PC-9 (cell line): ENCODE measurements at regions not wholly inside any gene's neighbourhood (a gene's known extent, or its start where the extent isn't known, plus 50 kb on each side); places are given as distances from the start of the nearest gene placed in this dataset.

Source experiments
- BruUV-seq: library from RNA; stranded (reverse); fragments of 400-500 nt; replicated peaks from 2 replicates; lab custom pipeline; 2021; lab: Mats Ljungman, UMichigan
- CTCF ChIA-PET: fragments of 300-600 bp; sonication (Branson Sonifier 250); formaldehyde crosslinking; loops from one replicate; lab custom pipeline; 2022; ENCODE audit warnings: antibody characterized with exemption; lab: Charles Lee
- POLR2A ChIA-PET: fragments of 300-600 bp; sonication (Branson Sonifier 250); formaldehyde crosslinking; loops from one replicate; lab custom pipeline; 2022; ENCODE audit warnings: antibody characterized with exemption; ENCODE audit not compliant: unreplicated experiment; lab: Charles Lee
- DNase-seq, 2 experiments: peaks; one replicate each; pipeline versions ENCODE4 v3.0.0 to v3.0.0-alpha.2; 2015 to 2022; ENCODE audit warnings: mixed read lengths in 1 of 2
- H2AFZ ChIP-seq: fragments of 200-600 bp; sonication (generic); 2 replicates; pipeline ENCODE4 v1.8.1; 2017; ENCODE audit warnings: antibody characterized with exemption
- H3F3A ChIP-seq: fragments of 200-600 bp; sonication (generic); 2 replicates; pipeline ENCODE4 v1.8.1; 2017; ENCODE audit warnings: antibody characterized with exemption, mild to moderate bottlenecking, low read depth; ENCODE audit not compliant: insufficient read depth
- H3K27ac ChIP-seq: fragments of 200-600 bp; sonication (generic); 2 replicates; pipeline ENCODE4 v1.6.1; 2016; ENCODE audit warnings: mixed run types
- H3K27me3 ChIP-seq: fragments of 200-600 bp; sonication (generic); 2 replicates; pipeline ENCODE4 v1.6.1; 2016; ENCODE audit warnings: low read depth, mixed run types; ENCODE audit not compliant: insufficient read depth
- H3K36me3 ChIP-seq: fragments of 200-600 bp; sonication (generic); 2 replicates; pipeline ENCODE4 v1.6.1; 2016; ENCODE audit warnings: low read depth, mixed run types
- H3K4me1 ChIP-seq: fragments of 200-600 bp; sonication (generic); replicated peaks from 2 replicates; pipeline ENCODE4 v1.6.1; 2016; ENCODE audit warnings: mixed run types; ENCODE audit not compliant: insufficient read depth
- H3K4me2 ChIP-seq: fragments of 200-600 bp; sonication (generic); 2 replicates; pipeline ENCODE4 v1.6.1; 2017; ENCODE audit warnings: mixed run types
- H3K4me3 ChIP-seq: fragments of 200-600 bp; sonication (generic); 2 replicates; pipeline ENCODE4 v1.6.1; 2016; ENCODE audit warnings: mixed run types
- H3K79me2 ChIP-seq: fragments of 200-600 bp; sonication (generic); 2 replicates; pipeline ENCODE4 v1.6.1; 2017; ENCODE audit warnings: low read depth, mixed run types
- H3K9me2 ChIP-seq: fragments of 200-600 bp; sonication (generic); 2 replicates; pipeline ENCODE4 v1.8.1; 2017; ENCODE audit warnings: mild to moderate bottlenecking; ENCODE audit not compliant: insufficient read depth
- H3K9me3 ChIP-seq: fragments of 200-600 bp; sonication (generic); 2 replicates; pipeline ENCODE4 v1.8.1; 2016; ENCODE audit warnings: low read depth; ENCODE audit not compliant: insufficient read depth
- H4K20me1 ChIP-seq: fragments of 200-600 bp; sonication (generic); 2 replicates; pipeline ENCODE4 v1.8.1; 2017; ENCODE audit not compliant: insufficient read depth
- EZH2 ChIP-seq: fragments of 200-600 bp; sonication (generic); IDR thresholded peaks from 2 replicates; pipeline ENCODE4 v1.8.0; 2017; ENCODE audit warnings: antibody characterized with exemption, low read depth
- intact Hi-C: fragments of 100-400 bp; cut with micrococcal nuclease; formaldehyde crosslinking; loops from one replicate; pipeline ENCODE4 v1.10.0; 2022; ENCODE audit not compliant: unreplicated experiment
- TF ChIP-seq, protein P1 (sequence below): fragments of 200-600 bp; sonication (generic); conservative IDR thresholded peaks from 2 replicates; pipeline ENCODE4 v1.6.1; 2017; ENCODE audit warnings: mixed run types, antibody characterized with exemption, mild to moderate bottlenecking, moderate library complexity

DNA sequence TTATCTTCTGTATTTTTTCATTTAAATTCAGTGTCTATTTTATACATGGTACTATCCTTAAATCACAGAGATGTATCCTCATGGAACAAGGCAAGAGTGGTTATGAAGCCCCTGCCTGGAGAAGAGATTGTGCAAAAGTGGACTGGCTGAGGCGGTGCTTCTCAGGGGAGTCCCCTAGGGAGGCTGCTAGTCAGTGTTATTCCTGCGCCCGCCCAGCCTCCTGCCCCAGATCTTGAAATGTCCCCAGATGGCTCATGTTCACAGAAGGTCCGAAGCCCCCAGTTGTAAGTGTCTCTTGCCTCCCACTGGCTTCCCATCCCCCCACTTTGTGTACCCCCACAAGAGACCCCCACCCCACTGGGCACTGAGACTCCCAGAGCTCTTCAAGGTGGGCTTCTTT lies 366.9 kb downstream of the TNS3 start:
- H3K79me2 ChIP-seq: no peaks in the 10 kb centered on the region
- CTCF ChIA-PET: interaction anchor here (0.7 kb wide), 1 partner anchor 953 kb away, joined by 19 read pairs; no protein-coding TSS in a partner anchor
- no peaks in the 10 kb centered on the region for H4K20me1 ChIP-seq
- H3F3A ChIP-seq: no peaks in the 10 kb centered on the region
- POLR2A ChIA-PET: no interaction called here
- intact Hi-C loops: no loop called here
- no peaks in the 10 kb centered on the region for H3K9me3 ChIP-seq
- no peak for TF ChIP-seq EZH2
- TF ChIP-seq, protein P1, sequence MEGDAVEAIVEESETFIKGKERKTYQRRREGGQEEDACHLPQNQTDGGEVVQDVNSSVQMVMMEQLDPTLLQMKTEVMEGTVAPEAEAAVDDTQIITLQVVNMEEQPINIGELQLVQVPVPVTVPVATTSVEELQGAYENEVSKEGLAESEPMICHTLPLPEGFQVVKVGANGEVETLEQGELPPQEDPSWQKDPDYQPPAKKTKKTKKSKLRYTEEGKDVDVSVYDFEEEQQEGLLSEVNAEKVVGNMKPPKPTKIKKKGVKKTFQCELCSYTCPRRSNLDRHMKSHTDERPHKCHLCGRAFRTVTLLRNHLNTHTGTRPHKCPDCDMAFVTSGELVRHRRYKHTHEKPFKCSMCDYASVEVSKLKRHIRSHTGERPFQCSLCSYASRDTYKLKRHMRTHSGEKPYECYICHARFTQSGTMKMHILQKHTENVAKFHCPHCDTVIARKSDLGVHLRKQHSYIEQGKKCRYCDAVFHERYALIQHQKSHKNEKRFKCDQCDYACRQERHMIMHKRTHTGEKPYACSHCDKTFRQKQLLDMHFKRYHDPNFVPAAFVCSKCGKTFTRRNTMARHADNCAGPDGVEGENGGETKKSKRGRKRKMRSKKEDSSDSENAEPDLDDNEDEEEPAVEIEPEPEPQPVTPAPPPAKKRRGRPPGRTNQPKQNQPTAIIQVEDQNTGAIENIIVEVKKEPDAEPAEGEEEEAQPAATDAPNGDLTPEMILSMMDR: no peak
- no peaks in the 10 kb centered on the region for H3K4me1 ChIP-seq
- no TSS peak for BruUV-seq
- H3K27me3 ChIP-seq: peaks cover 15% of the 10 kb centered on the region; the same call in 1 of the 2 replicates
- H3K27ac ChIP-seq: no peak overlapping the region
- no peak overlapping the region for H2AFZ ChIP-seq
- H3K36me3 ChIP-seq: no peaks in the 10 kb centered on the region
- no peak for DNase-seq
- H3K4me3 ChIP-seq: no peak overlapping the region
- H3K4me2 ChIP-seq: no peak overlapping the region
- no peaks in the 10 kb centered on the region for H3K9me2 ChIP-seq

DNA sequence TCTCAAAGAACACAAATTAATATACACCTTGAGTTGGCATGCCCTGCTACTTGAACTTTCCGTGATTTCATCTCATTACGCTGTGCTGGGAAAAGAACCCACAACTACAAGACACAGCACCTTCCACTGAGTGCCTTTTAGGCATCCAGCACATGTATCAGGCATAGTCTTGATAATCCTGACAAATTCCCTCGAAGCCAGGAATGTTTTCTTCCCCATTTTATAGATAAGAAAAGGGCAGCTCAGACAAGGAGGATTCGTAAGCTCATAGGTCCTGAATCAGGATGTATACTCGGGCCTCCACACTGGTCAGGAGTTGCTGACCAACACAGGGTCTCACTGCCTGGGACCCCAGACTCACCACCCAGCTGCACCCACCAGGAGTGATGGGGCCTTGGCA lies 368.6 kb downstream of the TNS3 start:
- Histone ChIP-seq H3K4me1 (no peaks in the 10 kb centered on the region), H3K79me2 (no peaks in the 10 kb centered on the region), H3K4me3 (no peak overlapping the region), H3F3A (no peaks in the 10 kb centered on the region), H3K27ac (no peak overlapping the region), H3K9me3 (no peaks in the 10 kb centered on the region), H3K36me3 (no peaks in the 10 kb centered on the region), H3K27me3 (peaks cover 16% of the 10 kb centered on the region; the same call in 1 of the 2 replicates), H3K4me2 (no peak overlapping the region), H4K20me1 (no peaks in the 10 kb centered on the region), H3K9me2 (no peaks in the 10 kb centered on the region), H2AFZ (no peak overlapping the region)
- intact Hi-C loops: no loop called here
- CTCF ChIA-PET: no interaction called here
- TF ChIP-seq EZH2: no peak
- TF ChIP-seq, protein P1: no peak
- no TSS peak for BruUV-seq
- POLR2A ChIA-PET: no interaction called here
- DNase-seq: no peak

DNA sequence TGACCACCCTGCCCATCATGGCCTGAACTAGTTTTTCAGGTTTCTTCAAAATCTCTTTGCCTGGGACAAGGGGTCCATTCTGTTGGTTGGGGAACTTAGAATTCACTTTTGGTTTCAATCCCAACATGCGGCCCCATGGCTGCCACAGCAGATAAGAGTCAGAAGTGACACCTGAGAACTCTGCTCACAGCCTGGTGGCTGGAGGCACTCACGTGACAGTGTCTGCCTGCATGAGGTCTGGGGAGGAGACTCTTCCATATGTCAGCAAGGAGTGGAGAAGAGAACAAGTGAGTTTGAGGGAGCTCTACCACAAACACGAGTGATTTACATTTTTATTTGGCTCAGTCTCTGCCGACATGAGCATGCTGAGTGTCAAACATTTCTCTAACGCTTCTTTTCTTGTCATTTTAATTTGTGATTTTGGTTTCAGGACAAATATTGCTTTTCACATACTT lies 370.4 kb downstream of the TNS3 start:
- Histone ChIP-seq H3K36me3 (no peaks in the 10 kb centered on the region), H3K4me2 (peak overlapping the region; percentile 11; the same call in 1 of the 2 replicates), H3K4me1 (no peaks in the 10 kb centered on the region), H3K27ac (no peak overlapping the region), H3K9me3 (no peaks in the 10 kb centered on the region), H3F3A (no peaks in the 10 kb centered on the region), H3K79me2 (no peaks in the 10 kb centered on the region), H4K20me1 (no peaks in the 10 kb centered on the region), H3K27me3 (peaks cover 16% of the 10 kb centered on the region; the same call in 1 of the 2 replicates), H2AFZ (no peak overlapping the region), H3K4me3 (no peak overlapping the region), H3K9me2 (no peaks in the 10 kb centered on the region)
- POLR2A ChIA-PET: no interaction called here
- intact Hi-C loops: no loop called here
- CTCF ChIA-PET: no interaction called here
- BruUV-seq: no TSS peak
- TF ChIP-seq, protein P1: no peak
- TF ChIP-seq EZH2: no peak
- peak in 1 of 2 experiments; percentile 37 for DNase-seq
